T-helper 1 cell (primary cell): ENCODE measurements at regions not wholly inside any gene's neighbourhood (a gene's known extent, or its start where the extent isn't known, plus 50 kb on each side); places are given as distances from the start of the nearest gene placed in this dataset.
A peak's percentile ranks its signal among the peaks of the same experiment; 100 is the strongest.

ENCODE experiments used
- DNase-seq, 5 donors: peaks; one replicate each; pipeline ENCODE4 v3.0.0-alpha.2; 2012 to 2020

- no peak for DNase-seq
These were observed 400.0 kb downstream of the ETS1 start for GRCh38 chr11:128187377-128187776.

GRCh38 chr11:128184981-128185380, 402.4 kb downstream of the ETS1 start:
- DNase-seq, result no peak

GRCh38 chr11:128182844-128183243, 404.5 kb downstream of the ETS1 start:
- DNase-seq, result peak in 1 of 5 donors; percentile 34

GRCh38 chr11:128181984-128182383, 405.4 kb downstream of the ETS1 start:
- no peak for DNase-seq

- DNase-seq, result no peak
These were observed 406.3 kb downstream of the ETS1 start for GRCh38 chr11:128181088-128181480.

- no peak for DNase-seq
These were observed 406.8 kb downstream of the ETS1 start for GRCh38 chr11:128180441-128181087.

GRCh38 chr11:128179512-128179911, 407.8 kb downstream of the ETS1 start:
- no peak for DNase-seq

GRCh38 chr11:128179039-128179438, 408.3 kb downstream of the ETS1 start:
- no peak for DNase-seq

- DNase-seq, result no peak
These were observed 412.7 kb downstream of the ETS1 start for GRCh38 chr11:128174465-128175291.

GRCh38 chr11:128172046-128172878, 415.1 kb downstream of the ETS1 start:
- peak; percentile 56 to 83 (median 72) for DNase-seq

- DNase-seq, result no peak
These were observed 415.9 kb downstream of the ETS1 start for GRCh38 chr11:128171506-128171905.

GRCh38 chr11:128165572-128165971, 421.8 kb downstream of the ETS1 start:
- no peak for DNase-seq

- DNase-seq, result no peak
These were observed 423.1 kb downstream of the ETS1 start for GRCh38 chr11:128164080-128164741.

- no peak for DNase-seq
These were observed 425.4 kb downstream of the ETS1 start for GRCh38 chr11:128161994-128162393.

- no peak for DNase-seq
These were observed 425.9 kb downstream of the ETS1 start for GRCh38 chr11:128161436-128161835.

GRCh38 chr11:128158860-128159259, 428.5 kb downstream of the ETS1 start:
- DNase-seq, result no peak

GRCh38 chr11:128157423-128158298, 429.7 kb downstream of the ETS1 start:
- peak in 4 of 5 donors; percentile 19 to 74 (median 56) for DNase-seq

GRCh38 chr11:128156486-128156885, 430.9 kb downstream of the ETS1 start:
- DNase-seq, result no peak

GRCh38 chr11:128155590-128155989, 431.8 kb downstream of the ETS1 start:
- no peak for DNase-seq

- DNase-seq, result no peak
These were observed 433.7 kb downstream of the ETS1 start for GRCh38 chr11:128153697-128154048.

GRCh38 chr11:128152796-128153696, 434.3 kb downstream of the ETS1 start:
- no peak for DNase-seq
